ENCODE measurements at regions not wholly inside any gene's neighbourhood (a gene's known extent, or its start where the extent isn't known, plus 50 kb on each side); places are given as distances from the start of the nearest gene placed in this dataset.

DNA sequence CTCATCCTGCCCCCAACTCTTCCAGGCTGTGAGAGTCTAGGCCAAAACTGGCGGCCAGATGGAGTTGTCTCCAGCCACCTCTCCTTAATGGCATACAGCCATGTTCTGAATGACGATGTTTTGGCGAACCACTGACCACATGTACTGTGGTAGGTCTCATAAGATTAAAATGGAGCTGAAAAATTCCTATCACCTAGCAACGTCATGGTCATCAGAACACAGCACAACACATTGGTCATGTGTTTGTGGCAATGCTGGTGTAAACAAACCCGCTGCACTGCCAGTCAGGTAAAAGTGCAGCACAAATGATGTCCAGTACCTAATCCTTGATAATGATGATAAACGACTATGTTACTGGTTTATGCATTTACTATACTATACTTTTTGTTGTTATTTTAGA, 290.0 kb upstream of the MKI67 start:
- no peak for TF ChIP-seq POLR2A (IDR thresholded peaks at IDR 0.05; ENCODE audit: low read length)
- TF ChIP-seq GATA1 (IDR thresholded peaks at IDR 0.05; ENCODE audit: low read depth, low read length), result no peak

Data from erythroblast (primary cell).